OCI-LY7 (cell line): ENCODE measurements at regions not wholly inside any gene's neighbourhood (a gene's known extent, or its start where the extent isn't known, plus 50 kb on each side); places are given as distances from the start of the nearest gene placed in this dataset.

Experiments
- BruUV-seq: library from RNA; stranded (reverse); fragments of 400-500 nt; replicated peaks from 2 replicates; lab custom pipeline; 2021; lab: Mats Ljungman, UMichigan
- CTCF ChIA-PET: fragments of 300-600 bp; sonication (Branson Sonifier 250); formaldehyde crosslinking; loops from one replicate; lab custom pipeline; 2022; ENCODE audit warnings: antibody characterized with exemption; ENCODE audit not compliant: unreplicated experiment; lab: Charles Lee
- POLR2A ChIA-PET: fragments of 300-600 bp; sonication (Branson Sonifier 250); formaldehyde crosslinking; loops from one replicate; lab custom pipeline; 2022; ENCODE audit warnings: antibody characterized with exemption; lab: Charles Lee
- DNase-seq: peaks from one replicate; pipeline ENCODE4 v3.0.0-alpha.2; 2015; ENCODE audit warnings: low spot score
- H2AFZ ChIP-seq: fragments of 200-600 bp; sonication (generic), shearing (Covaris generic); 2 replicates; pipeline ENCODE4 v1.6.1; 2014; ENCODE audit warnings: mild to moderate bottlenecking, antibody characterized with exemption, low read length, moderate library complexity
- H3K27ac ChIP-seq: fragments of 200-600 bp; sonication (generic); 2 replicates; pipeline ENCODE4 v1.5.1; 2014; ENCODE audit warnings: mixed run types, low read depth, mild to moderate bottlenecking, moderate library complexity, low read length, inconsistent platforms; ENCODE audit not compliant: poor library complexity, severe bottlenecking
- H3K36me3 ChIP-seq: fragments of 200-600 bp; sonication (generic); 2 replicates; pipeline ENCODE4 v1.6.1; 2014; ENCODE audit warnings: mild to moderate bottlenecking, antibody characterized with exemption, low read length, moderate library complexity, mixed read lengths; ENCODE audit not compliant: insufficient read depth
- H3K4me1 ChIP-seq: fragments of 200-600 bp; sonication (generic); 2 replicates; pipeline ENCODE4 v1.5.1; 2014; ENCODE audit warnings: mild to moderate bottlenecking, low read length; ENCODE audit not compliant: insufficient read depth, poor library complexity, severe bottlenecking
- H3K4me2 ChIP-seq: fragments of 200-600 bp; sonication (generic); 2 replicates; pipeline ENCODE4 v1.6.1; 2014; ENCODE audit warnings: mild to moderate bottlenecking, low read length
- H3K4me3 ChIP-seq: fragments of 200-600 bp; sonication (generic); 2 replicates; pipeline ENCODE4 v1.5.1; 2014; ENCODE audit warnings: mild to moderate bottlenecking, low read depth, low read length; ENCODE audit not compliant: poor library complexity, severe bottlenecking
- H3K79me2 ChIP-seq: fragments of 200-600 bp; sonication (generic); 2 replicates; pipeline ENCODE4 v1.6.1; 2016; ENCODE audit warnings: low read depth, mild to moderate bottlenecking, low read length, moderate library complexity, mixed read lengths; ENCODE audit not compliant: insufficient read depth
- H3K9me2 ChIP-seq: fragments of 200-600 bp; sonication (generic); 2 replicates; pipeline ENCODE4 v1.6.1; 2016; ENCODE audit warnings: mild to moderate bottlenecking, low read length, mixed read lengths; ENCODE audit not compliant: insufficient read depth
- H3K9me3 ChIP-seq: fragments of 200-600 bp; sonication (generic); 2 replicates; pipeline ENCODE4 v1.6.1; 2014; ENCODE audit warnings: mild to moderate bottlenecking, mixed run types, low read length, mixed read lengths
- H4K20me1 ChIP-seq: fragments of 200-600 bp; sonication (generic); 2 replicates; pipeline ENCODE4 v1.6.1; 2014; ENCODE audit warnings: mild to moderate bottlenecking, antibody characterized with exemption, low read length, moderate library complexity, mixed read lengths; ENCODE audit not compliant: insufficient read depth
- CTCF ChIP-seq: fragments of 200-600 bp; sonication (generic); conservative IDR thresholded peaks from 2 replicates; pipeline ENCODE4 v1.5.1; 2014; ENCODE audit warnings: mild to moderate bottlenecking, antibody characterized with exemption, low read length, moderate library complexity, mixed read lengths
- EZH2phosphoT487 ChIP-seq: fragments of 200-600 bp; sonication (generic); IDR thresholded peaks from 2 replicates; pipeline ENCODE4 v1.6.1; 2018; ENCODE audit warnings: low read depth, borderline replicate concordance, mild to moderate bottlenecking, mixed run types, antibody characterized with exemption, low read length, moderate library complexity, mixed read lengths
- intact Hi-C: fragments of 100-400 bp; cut with micrococcal nuclease; formaldehyde crosslinking; loops from one replicate; pipeline ENCODE4 v1.10.0; 2022; ENCODE audit not compliant: unreplicated experiment

- ChIA-PET POLR2A (no interaction called here), CTCF (no interaction called here)
- Histone ChIP-seq H3K4me3 (no peak overlapping the region), H2AFZ (no peak overlapping the region), H3K79me2 (no peaks in the 10 kb centered on the region), H3K4me2 (no peak overlapping the region), H3K27ac (no peak overlapping the region), H4K20me1 (no peaks in the 10 kb centered on the region), H3K36me3 (no peaks in the 10 kb centered on the region), H3K9me2 (no peaks in the 10 kb centered on the region), H3K4me1 (peaks cover 4% of the 10 kb centered on the region), H3K9me3 (no peaks in the 10 kb centered on the region)
- DNase-seq: no peak
- BruUV-seq: no TSS peak
- TF ChIP-seq EZH2phosphoT487 (no peak), CTCF (no peak)
- intact Hi-C loops: no loop called here
These were observed 247.9 kb upstream of the BMP2 start for GRCh38 chr20:6519556-6519955.

DNA sequence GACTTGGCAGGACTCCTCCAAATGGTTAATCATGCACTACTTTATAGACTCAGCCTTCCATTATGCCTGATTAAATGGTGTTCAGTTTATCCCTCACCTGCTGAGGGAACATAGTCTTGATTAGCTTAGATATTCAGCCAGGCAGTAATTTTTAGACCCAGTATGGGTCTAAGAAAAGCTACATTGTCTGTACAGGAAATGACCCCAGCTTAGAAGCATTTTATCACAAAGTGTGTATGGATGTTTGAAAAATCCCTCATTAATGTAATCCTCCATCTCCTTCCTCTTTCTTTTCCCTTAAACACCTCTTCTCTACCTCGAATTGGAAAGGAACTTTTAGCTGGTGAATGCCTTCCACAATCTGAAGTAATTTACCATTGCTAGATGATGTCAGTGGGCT lies 252.2 kb upstream of the BMP2 start:
- intact Hi-C loops: no loop called here
- ChIA-PET POLR2A (interaction anchor here (1.6 kb wide), 1 partner anchor 241 kb away, joined by 4 read pairs; no protein-coding TSS in a partner anchor), CTCF (no interaction called here)
- Histone ChIP-seq H3K4me1 (peaks cover 9% of the 10 kb centered on the region), H3K9me3 (no peaks in the 10 kb centered on the region), H4K20me1 (no peaks in the 10 kb centered on the region), H3K9me2 (no peaks in the 10 kb centered on the region), H3K4me3 (no peak overlapping the region), H3K27ac (no peak overlapping the region), H3K4me2 (no peak overlapping the region), H3K79me2 (no peaks in the 10 kb centered on the region), H3K36me3 (no peaks in the 10 kb centered on the region), H2AFZ (no peak overlapping the region)
- no peak for DNase-seq
- TF ChIP-seq CTCF: no peak
- no peak for TF ChIP-seq EZH2phosphoT487
- BruUV-seq: no TSS peak

- Histone ChIP-seq H3K79me2 (no peaks in the 10 kb centered on the region), H2AFZ (no peak overlapping the region), H3K4me2 (no peak overlapping the region), H3K4me3 (no peak overlapping the region), H4K20me1 (no peaks in the 10 kb centered on the region), H3K4me1 (peaks cover 9% of the 10 kb centered on the region), H3K9me3 (no peaks in the 10 kb centered on the region), H3K9me2 (no peaks in the 10 kb centered on the region), H3K36me3 (no peaks in the 10 kb centered on the region), H3K27ac (no peak overlapping the region)
- TF ChIP-seq CTCF (no peak), EZH2phosphoT487 (no peak)
- no TSS peak for BruUV-seq
- POLR2A ChIA-PET: interaction anchor here (0.6 kb wide), 1 partner anchor 980 kb away, joined by 3 read pairs; no protein-coding TSS in a partner anchor
- CTCF ChIA-PET: no interaction called here
- intact Hi-C loops: no loop called here
- no peak for DNase-seq
These were observed 253.9 kb upstream of the BMP2 start for GRCh38 chr20:6513599-6513998.
